SJCRH30 (cell line): ENCODE measurements at regions not wholly inside any gene's neighbourhood (a gene's known extent, or its start where the extent isn't known, plus 50 kb on each side); places are given as distances from the start of the nearest gene placed in this dataset.
"Not testable (repeated sequence)": the region's sequence is repeated elsewhere in the genome, so short reads cannot be mapped to it uniquely, and the experiment has no call there.

Experiments used
- DNase-seq, 2 experiments: peaks; one replicate each; pipeline ENCODE4 v3.0.0-alpha.2; 2015 to 2020
- H3K27ac ChIP-seq: fragments of 250-450 bp; sonication (Bioruptor Pico); 2 replicates; pipeline ENCODE4 v1.5.1; 2020; ENCODE audit warnings: mild to moderate bottlenecking, moderate library complexity
- H3K27me3 ChIP-seq: fragments of 250-450 bp; sonication (Bioruptor Pico); 2 replicates; pipeline ENCODE4 v1.5.1; 2020; ENCODE audit warnings: mild to moderate bottlenecking, moderate library complexity
- H3K36me3 ChIP-seq: fragments of 250-450 bp; sonication (Bioruptor Pico); 2 replicates; pipeline ENCODE4 v1.5.1; 2020; ENCODE audit warnings: mild to moderate bottlenecking, moderate library complexity
- H3K4me1 ChIP-seq: fragments of 250-450 bp; sonication (Bioruptor Pico); 2 replicates; pipeline ENCODE4 v1.5.1; 2020; ENCODE audit warnings: mild to moderate bottlenecking, moderate library complexity
- H3K4me3 ChIP-seq: fragments of 250-450 bp; sonication (Bioruptor Pico); 2 replicates; pipeline ENCODE4 v1.5.1; 2020; ENCODE audit warnings: mild to moderate bottlenecking, moderate library complexity
- H3K9me3 ChIP-seq: fragments of 250-450 bp; sonication (Bioruptor Pico); replicated peaks from 2 replicates; pipeline ENCODE4 v1.5.1; 2020; ENCODE audit warnings: mild to moderate bottlenecking, moderate library complexity

- Histone ChIP-seq H3K36me3 (no peaks in the 10 kb centered on the region), H3K27ac (no peak overlapping the region), H3K9me3 (no peaks in the 10 kb centered on the region), H3K27me3 (no peaks in the 10 kb centered on the region), H3K4me1 (no peaks in the 10 kb centered on the region), H3K4me3 (no peak overlapping the region)
- DNase-seq, result no peak
Measured at GRCh38 chr12:7591531-7591930, 74.2 kb downstream of the APOBEC1 start.

DNA sequence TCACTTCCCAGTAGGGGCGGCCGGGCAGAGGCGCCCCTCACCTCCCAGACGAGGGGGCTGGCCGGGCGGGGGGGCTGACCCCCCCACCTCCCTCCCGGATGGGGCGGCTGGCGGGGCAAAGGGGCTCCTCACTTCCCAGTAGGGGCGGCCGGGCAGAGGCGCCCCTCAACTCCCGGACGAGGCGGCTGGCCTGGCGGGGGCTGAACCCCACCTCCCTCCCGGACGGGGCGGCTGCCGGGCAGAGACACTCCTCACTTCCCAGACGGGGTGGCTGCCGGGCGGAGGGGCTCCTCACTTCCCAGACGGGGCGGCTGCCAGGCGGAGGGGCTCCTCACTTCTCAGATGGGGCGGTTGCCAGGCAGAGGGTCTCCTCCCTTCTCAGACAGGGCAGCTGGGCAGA lies 75.6 kb downstream of the APOBEC1 start:
- H3K4me3 ChIP-seq, H3K4me1 ChIP-seq, H3K36me3 ChIP-seq, H3K27me3 ChIP-seq, H3K27ac ChIP-seq, DNase-seq, H3K9me3 ChIP-seq: not testable (repeated sequence)

GRCh38 chr12:7588742-7589329 lies 76.9 kb downstream of the APOBEC1 start:
- not testable (repeated sequence) for H3K27me3 ChIP-seq, H3K4me3 ChIP-seq, H3K27ac ChIP-seq, H3K9me3 ChIP-seq, H3K36me3 ChIP-seq, H3K4me1 ChIP-seq
- peak; percentile 39 to 70 for DNase-seq

GRCh38 chr12:7584137-7584536 lies 80.6 kb upstream of the CD163 start:
- not testable (repeated sequence) for H3K27me3 ChIP-seq, H3K4me3 ChIP-seq, H3K9me3 ChIP-seq, H3K36me3 ChIP-seq, H3K4me1 ChIP-seq, DNase-seq, H3K27ac ChIP-seq

DNA sequence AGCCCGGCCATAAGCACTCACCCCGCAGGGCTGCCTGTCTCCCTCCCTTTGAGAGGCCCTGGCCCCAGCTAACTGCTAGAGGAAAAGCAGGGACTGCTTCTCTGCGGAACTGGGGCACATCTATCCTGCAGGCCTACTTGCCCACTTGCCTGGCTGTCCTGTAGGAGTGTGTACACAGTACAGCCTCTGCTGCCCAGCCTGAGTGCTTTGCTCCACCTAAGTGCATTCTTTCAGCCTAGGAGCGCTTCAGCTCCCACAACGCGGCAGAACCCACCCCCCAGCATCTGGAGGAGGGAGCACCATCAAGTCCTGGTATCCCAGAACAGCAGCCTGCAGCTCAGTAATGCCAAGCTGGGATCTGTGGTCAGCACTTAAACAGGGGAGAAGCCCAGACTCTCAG lies 79.9 kb upstream of the CD163 start:
- no peak overlapping the region for H3K27ac ChIP-seq
- H3K9me3 ChIP-seq, result no peaks in the 10 kb centered on the region
- no peak overlapping the region for H3K4me3 ChIP-seq
- H3K27me3 ChIP-seq, result no peaks in the 10 kb centered on the region
- no peak for DNase-seq
- H3K4me1 ChIP-seq, result no peaks in the 10 kb centered on the region
- no peaks in the 10 kb centered on the region for H3K36me3 ChIP-seq

GRCh38 chr12:7582796-7583195 lies 79.2 kb upstream of the CD163 start:
- no peaks in the 10 kb centered on the region for H3K4me1 ChIP-seq
- H3K27me3 ChIP-seq, result no peaks in the 10 kb centered on the region
- no peak overlapping the region for H3K4me3 ChIP-seq
- no peak for DNase-seq
- no peaks in the 10 kb centered on the region for H3K36me3 ChIP-seq
- no peaks in the 10 kb centered on the region for H3K9me3 ChIP-seq
- no peak overlapping the region for H3K27ac ChIP-seq

DNA sequence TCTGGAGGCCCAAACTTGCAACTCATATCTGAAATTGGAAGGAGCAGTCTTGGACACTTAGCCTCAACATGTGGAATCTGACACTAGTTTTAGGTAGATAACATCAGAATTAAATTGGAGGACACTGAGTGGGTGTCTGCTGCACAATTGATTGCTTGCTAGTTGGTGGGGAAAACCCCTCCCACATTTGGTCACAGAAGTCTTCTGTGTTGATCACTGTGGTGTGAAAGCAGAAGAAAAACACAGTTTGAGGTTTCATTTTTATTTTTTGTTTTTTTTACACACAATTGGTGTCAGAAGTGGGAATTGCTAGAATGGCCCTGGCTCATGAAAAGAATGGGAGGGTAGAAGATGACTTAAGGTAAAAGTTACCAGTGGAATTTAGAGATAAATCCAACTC lies 78.0 kb upstream of the CD163 start:
- Histone ChIP-seq H3K27me3 (no peaks in the 10 kb centered on the region), H3K4me1 (no peaks in the 10 kb centered on the region), H3K27ac (no peak overlapping the region), H3K36me3 (no peaks in the 10 kb centered on the region), H3K9me3 (no peaks in the 10 kb centered on the region), H3K4me3 (no peak overlapping the region)
- no peak for DNase-seq

- Histone ChIP-seq H3K4me3 (no peak overlapping the region), H3K4me1 (no peaks in the 10 kb centered on the region), H3K27me3 (no peaks in the 10 kb centered on the region), H3K9me3 (no peaks in the 10 kb centered on the region), H3K36me3 (no peaks in the 10 kb centered on the region), H3K27ac (no peak overlapping the region)
- no peak for DNase-seq
Measured at GRCh38 chr12:7581046-7581445, 77.5 kb upstream of the CD163 start.

GRCh38 chr12:7571257-7571656 lies 67.7 kb upstream of the CD163 start:
- H3K4me3 ChIP-seq, result no peak overlapping the region

DNA sequence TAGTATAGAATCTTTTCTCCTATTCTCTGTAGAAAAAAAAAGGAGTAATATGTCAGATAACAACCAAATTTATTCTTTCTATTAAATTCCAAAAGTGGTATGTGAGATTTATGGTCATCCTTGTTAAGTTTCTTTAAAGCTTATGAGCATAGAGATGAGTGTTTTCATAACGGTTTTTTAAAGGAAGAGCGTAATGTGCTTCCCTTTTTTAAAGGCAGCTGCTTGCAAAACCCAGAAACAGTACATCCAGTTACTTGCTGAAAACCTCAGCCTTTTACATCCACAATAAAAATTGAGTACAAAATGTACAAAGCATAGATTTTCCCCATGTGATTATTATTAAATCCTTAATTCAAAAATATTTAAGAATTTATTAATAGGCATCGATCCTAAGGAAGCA lies 53.6 kb upstream of the CD163 start:
- no peak overlapping the region for H3K27ac ChIP-seq
- no peaks in the 10 kb centered on the region for H3K4me1 ChIP-seq
- no peak overlapping the region for H3K4me3 ChIP-seq
- no peaks in the 10 kb centered on the region for H3K9me3 ChIP-seq
- H3K36me3 ChIP-seq, result no peaks in the 10 kb centered on the region
- H3K27me3 ChIP-seq, result no peaks in the 10 kb centered on the region
- no peak for DNase-seq

More at GRCh38 chr12:7571257-7571656, 67.7 kb upstream of the CD163 start:
- H3K36me3 ChIP-seq, result no peaks in the 10 kb centered on the region
- H3K4me1 ChIP-seq, result no peaks in the 10 kb centered on the region
- DNase-seq, result no peak
- H3K27me3 ChIP-seq, result peaks cover 3% of the 10 kb centered on the region
- H3K27ac ChIP-seq, result no peak overlapping the region
- 0 out of 2 replicates have a peak, but pooled peaks cover 3% of the 10 kb centered on the region for H3K9me3 ChIP-seq

DNA sequence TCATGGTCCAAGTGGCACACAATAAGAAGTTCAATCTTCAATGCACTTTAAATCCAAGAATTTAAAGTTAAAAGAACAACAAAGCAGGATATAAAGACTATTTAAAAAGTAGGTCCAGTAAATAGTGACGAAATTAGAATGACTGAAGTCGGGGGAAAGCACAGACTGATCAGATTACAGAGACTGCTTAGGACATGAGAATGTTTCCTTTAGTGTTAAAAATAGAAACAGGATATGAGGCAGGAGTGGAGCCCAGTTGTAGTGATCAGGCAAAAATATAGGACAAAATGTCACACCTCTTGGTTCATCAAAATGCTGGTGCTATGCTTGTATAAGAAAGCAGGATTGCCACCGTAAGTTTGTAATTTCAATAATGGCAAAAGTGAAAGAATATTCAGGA lies 52.2 kb upstream of the CD163 start:
- Histone ChIP-seq H3K27me3 (no peaks in the 10 kb centered on the region), H3K9me3 (no peaks in the 10 kb centered on the region), H3K36me3 (no peaks in the 10 kb centered on the region), H3K4me3 (no peak overlapping the region), H3K4me1 (no peaks in the 10 kb centered on the region), H3K27ac (no peak overlapping the region)
- DNase-seq, result peak in 1 of 2 experiments; percentile 24

GRCh38 chr12:7554831-7555230 lies 51.3 kb upstream of the CD163 start:
- not testable (repeated sequence) for H3K4me3 ChIP-seq, H3K4me1 ChIP-seq, H3K36me3 ChIP-seq, H3K9me3 ChIP-seq, H3K27ac ChIP-seq, DNase-seq, H3K27me3 ChIP-seq
